Stimulated activated CD8-positive, alpha-beta memory T cell treated with anti-CD3 and anti-CD28 coated beads, Interleukin-2, amount 100 ng/mL, for 1 hour (primary cell): ENCODE measurements at regions not wholly inside any gene's neighbourhood (a gene's known extent, or its start where the extent isn't known, plus 50 kb on each side); places are given as distances from the start of the nearest gene placed in this dataset.

Experiments used
- DNase-seq, 2 donors: peaks; one replicate each; pipeline ENCODE4 v3.0.0-alpha.2; 2020; ENCODE audit warnings: low read depth in 2 of 2

DNA sequence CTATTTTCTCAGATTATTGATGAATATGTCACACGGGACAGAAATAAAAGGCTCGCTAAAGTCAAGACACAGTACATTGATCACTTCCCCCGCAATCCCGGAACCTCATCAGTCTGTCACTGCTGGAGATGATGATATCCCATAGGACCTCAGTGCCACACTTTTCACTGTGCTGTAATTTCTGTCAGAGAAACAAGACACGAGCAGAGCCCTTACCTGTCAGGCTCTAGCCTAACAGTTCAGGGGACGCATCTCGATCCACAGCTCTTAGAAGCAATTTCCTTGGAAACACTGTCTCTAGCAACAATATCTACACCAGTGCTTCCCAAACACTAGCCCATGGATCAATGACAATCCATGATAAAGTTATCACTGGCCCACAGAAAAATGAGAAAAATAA, 140.0 kb downstream of the GRIN2B start:
- no peak for DNase-seq

DNA sequence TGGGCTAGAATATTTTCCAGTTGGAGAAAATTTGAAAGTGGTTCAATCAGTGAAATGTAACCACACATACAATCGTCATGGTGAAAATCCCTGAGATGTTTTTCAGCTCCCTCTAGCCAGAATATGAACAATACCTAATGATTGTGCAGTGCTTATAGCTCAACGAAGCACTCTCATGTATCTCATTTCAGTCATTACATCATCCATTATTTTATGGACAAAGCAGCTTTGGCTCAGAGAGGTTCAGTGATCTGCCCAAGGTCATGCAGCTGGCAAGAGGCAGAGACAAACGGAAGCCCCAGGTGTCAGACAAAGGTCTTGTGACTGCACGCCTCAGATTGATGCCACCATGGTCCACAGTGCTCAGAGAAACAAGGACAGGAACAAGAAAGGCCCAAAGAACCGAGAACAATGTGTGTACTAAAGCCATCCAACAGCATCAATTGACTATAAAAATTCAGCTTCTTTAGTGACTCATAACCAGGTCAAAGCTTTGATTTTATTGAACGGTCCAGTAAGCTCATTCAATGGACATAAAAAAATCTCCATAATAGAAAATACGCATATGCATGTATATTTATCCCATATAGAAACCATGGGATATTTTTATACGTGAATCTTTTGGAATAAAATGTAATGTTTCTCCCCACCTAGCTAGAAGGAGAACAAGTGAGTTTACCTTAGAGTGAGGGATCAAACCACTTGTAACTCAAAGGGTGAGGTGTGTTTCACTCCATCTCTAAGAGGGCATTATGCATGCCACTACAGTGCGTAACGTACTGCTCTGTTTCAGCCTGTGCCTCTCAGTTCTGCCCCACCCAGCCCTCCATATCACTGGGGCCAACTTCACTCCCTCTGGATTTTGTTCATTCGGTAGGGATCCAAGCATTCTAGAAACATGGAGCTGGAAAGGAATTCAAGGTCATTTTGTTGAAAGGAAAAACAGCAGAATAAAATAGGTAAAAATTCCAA, 141.8 kb downstream of the GRIN2B start:
- DNase-seq: no peak

DNA sequence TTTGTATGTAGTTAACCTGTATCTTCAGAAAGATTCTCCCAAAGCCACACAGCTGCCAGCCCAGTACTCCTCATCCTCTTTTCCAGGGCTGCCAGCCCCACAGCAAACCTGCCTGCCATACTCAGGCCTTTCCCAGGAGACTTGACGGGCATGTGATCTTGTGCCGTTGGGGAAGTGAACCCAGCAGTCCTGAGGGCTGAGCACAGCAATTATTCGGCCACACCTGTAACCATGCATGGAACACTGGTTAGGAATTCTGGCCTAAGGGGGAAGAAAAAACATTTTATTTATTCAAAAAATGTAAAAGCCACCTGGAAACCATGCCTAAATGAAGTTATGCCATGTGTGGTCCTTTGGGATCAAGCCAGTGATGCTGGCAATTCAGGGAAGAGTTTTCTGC, 145.3 kb downstream of the GRIN2B start:
- DNase-seq: no peak

DNA sequence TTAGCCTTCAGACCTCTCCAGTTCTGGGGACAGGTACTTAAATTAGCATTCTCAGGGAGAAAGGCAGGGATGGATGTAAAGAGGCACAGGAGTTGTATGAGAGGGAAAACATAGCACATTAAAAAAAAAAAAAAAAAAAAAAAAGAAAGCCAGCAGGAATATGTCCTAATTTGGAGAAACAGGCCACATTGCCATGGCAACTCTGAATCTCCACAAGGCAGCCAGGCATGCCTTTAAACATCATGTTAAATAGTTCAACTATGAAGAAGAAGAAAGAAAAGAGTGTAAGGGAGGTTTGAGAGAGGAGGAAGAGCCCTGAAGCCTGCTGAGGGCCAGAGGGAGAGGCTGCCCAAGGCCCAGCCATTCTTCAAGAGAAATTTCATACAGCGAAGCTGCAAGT, 145.8 kb downstream of the GRIN2B start:
- DNase-seq: no peak

DNA sequence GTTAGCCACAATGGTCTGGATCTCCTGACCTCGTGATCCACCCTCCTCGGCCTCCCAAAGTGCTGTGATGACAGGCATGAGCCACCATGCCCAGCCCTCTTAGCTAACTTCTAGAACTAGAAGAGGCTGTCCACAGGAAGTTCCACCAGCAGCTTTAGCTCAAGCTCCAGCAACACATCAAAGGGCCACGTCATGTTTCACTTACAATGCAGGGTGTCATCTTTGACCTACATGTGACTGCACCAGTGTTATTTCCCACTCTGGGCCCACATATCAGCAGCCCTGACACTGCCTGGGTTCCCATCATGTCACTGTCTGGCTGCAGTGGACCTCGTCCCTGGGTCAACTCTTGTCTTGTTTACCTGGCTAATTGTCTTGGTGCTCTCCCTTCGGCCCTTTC, 147.2 kb downstream of the GRIN2B start:
- no peak for DNase-seq

DNA sequence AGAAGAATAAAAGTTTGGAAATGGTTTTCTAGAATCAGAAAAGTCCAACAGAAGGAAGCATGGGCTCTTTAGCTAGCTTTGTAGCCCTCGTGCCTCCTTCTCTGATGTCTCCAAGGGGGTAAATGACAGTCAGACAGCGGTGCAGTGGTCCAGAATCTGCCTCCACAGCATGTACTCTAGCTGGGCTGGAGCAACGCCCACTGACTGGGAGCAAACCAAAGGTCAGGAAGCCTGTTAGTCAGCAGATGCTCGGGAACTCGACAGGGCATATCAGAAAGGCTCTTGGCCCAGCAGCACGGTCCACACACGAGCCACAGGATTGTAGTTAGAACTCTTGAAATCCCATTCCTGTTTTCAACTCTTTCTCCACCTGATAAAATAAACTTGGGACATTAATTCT, 164.3 kb downstream of the GRIN2B start:
- no peak for DNase-seq

DNA sequence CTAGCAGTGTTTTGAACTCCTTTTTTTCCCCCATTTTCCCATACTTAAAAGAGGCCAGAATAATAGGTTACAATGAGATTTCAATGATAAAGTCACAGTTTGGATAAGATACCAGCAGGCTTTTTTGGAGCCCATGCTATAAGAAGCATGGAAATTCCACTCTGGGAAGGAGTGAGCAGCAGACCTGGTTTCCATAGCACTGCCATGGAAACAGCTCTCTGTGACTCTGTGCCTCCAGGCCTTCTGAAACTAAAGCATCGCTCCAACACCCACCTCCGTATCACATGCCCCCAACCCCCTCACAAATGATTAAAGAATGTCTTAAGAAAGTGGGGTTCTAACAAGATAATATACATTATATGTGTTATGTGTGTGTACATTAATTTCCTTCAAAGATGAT, 165.0 kb downstream of the GRIN2B start:
- no peak for DNase-seq

DNA sequence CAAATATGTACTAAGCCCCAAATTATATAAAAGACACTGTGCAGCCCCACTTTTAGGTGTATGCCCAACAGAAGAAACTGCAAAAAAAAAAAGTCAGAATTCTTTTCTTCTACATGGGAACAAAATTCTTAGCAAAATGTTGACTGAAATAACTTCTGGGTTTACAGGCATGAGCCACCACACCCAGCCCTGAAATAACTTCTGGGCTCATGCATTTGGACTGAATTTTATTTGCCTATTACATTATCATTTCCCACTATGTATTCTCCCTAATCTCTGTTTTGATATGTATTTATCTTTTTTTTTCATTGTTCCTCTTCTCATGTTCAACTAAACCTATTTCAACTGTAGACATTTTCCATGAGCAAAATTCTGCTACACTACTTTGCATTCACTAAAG, 169.2 kb downstream of the GRIN2B start:
- no peak for DNase-seq

DNA sequence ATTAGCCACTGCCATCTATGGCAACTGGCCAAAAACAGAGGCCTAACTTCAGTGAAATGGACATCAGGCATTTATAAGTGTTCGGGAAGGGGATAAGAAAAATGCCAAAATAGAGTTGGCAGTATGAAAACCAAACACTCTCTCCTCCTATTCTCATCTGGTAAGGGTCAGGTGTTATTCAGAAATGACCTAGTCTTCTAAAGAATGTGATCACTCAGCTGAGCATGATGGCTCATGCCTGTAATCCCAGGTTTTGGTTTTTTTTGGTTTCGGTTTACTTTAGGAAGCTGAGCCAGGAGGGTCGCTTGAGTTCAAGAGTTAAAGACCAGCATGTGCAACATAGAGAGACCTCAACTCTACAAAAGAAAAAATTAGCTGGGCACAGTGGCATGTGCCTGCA, 170.3 kb downstream of the GRIN2B start:
- DNase-seq: no peak

DNA sequence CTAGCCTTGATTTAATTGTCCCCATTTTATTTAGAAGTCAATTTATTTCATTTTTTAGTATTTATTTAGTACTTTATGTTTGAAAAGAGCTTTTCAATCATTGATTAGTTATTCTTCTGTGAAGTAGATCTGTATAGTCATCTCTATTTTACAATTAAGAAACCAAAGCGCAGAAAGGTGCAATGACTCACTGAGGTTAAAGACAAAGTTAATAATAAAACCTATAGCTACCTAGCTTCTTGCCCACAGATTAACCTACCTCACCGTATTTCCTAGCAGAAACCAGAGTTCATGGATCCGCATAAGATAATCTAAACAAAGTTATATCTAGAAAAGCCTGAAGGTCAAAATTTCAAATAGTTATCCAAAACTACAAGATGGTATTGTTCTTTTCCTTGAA, 176.4 kb downstream of the GRIN2B start:
- no peak for DNase-seq

DNA sequence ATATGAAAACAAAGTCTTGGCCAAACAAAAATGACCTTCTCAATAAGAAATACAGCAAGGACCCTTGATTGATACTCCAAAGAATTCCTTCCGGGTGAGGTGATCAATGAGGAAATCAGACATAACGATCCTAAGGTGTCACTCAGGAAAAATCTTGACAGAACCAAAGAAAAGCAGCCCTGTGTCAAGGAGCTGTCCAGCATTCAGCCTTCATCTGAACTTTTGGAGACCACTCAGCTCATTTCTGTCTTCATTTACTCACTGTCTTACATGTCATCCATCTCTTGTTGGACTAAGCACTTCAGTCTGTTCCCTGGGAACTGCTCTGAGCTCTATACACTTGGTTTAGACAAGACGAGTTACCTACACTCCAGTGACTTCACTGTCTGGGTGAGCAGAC, 179.9 kb downstream of the GRIN2B start:
- DNase-seq: no peak

DNA sequence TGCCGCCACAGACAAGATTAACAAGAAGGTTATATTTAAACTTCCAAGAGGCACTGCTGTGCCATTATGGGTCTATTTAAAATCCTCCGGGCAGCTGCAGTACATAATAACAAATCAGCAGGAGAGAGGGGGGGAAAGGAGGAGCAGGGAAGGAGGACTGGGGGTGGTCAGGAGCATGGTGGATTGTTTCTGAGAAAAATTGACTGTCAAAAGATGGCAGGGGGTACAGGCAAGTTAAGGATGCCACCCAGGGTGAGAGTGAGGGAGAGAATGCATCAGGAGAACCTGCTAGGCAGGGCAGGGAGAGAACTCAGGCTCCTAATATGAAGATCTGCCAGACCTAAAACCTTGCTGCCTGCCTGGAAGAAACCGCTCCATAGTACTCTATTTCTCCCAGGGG, 181.8 kb downstream of the GRIN2B start:
- DNase-seq: no peak

DNA sequence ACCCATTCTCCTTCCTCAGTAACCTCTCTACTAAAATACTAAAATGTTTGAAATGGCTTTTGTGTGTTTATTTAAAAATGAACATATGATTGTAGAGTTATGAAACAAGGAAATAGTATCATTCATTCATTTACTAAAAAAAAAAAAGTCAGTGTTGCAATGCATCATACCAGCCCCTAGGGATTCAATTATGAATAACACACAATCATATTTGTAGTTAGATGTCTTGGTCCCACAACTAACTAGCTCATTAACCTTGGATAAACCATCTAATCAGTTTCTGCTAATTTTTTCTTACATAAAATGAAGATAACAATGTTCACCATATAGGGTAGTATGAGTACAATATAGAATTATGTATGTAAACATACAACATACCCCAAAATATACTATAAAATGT, 183.2 kb downstream of the GRIN2B start:
- no peak for DNase-seq

DNA sequence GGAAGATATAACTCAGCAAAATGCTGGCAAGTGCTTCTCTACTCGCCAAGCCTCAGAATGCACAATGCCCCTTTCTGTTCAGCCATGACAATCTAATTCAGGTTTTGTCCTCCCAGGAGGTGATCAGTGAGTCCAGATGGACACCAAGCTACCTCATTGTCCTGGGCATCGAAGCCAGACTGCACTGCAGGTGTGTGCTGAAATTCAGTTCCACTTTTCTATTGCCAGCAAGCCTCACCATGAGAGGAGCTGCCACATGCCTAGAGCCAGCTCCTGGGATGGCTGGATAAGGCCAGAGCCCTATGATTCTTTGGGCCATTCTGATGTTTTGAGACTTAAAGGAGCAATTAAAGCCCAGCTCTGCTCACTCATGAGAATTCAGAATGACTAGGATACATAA, 186.7 kb downstream of the GRIN2B start:
- no peak for DNase-seq

DNA sequence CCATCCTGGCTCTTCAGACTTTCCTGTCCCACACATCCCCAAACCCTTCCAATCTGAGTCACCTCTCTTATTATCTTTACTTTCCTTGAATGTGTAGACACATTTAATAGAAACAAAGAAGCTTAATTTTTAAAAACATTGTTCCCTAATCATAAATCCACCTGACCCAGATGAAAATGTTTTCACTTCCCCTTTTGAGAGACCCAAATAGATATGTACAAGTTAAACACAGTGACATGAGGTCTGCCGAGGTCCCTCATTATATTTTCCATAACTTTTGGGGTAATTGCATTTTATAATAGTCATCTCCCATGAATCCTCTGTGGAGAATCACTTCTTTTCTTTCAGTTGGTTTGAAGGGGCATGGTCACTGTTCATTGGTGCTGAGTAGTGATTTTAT, 191.1 kb downstream of the GRIN2B start:
- DNase-seq: no peak

DNA sequence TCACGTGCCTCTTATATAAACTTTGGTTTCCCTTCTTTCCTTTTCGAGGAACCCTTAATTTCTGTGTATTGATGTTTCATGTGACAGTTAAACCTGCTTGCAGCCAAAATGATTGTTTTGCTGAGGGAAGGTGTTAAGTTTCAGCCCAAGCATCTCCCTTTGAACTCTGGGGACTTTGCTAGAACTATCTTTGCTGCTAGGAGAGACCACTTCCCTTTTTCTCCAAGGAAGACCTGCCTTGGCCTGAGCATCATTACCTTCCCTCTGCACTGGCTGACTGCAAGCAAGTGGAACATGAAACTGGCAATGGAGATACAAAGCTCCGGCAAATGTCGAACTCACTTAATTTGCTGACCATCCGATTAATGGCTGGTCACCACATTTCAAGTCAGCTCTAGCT, 192.8 kb downstream of the GRIN2B start:
- no peak for DNase-seq

DNA sequence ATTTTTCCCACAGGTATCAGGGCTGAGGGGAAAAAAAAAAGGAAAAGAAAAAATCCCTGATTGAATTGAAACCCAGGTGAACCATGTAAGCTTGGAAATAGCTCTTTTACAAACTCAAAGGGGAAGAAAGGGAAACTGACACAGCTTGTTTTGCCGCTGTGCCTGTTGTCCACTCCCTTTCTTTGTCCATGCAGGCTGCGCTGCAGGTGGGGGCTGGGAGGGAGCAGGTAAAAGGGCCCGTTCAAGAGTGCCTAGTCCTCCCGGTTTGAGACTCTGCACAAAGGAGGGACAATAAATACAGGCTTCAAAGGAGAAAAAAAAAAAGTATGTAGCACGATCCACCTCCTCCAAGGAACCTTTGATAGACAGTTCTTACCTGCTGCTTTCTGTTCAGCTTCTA, 194.8 kb downstream of the GRIN2B start:
- DNase-seq: no peak

DNA sequence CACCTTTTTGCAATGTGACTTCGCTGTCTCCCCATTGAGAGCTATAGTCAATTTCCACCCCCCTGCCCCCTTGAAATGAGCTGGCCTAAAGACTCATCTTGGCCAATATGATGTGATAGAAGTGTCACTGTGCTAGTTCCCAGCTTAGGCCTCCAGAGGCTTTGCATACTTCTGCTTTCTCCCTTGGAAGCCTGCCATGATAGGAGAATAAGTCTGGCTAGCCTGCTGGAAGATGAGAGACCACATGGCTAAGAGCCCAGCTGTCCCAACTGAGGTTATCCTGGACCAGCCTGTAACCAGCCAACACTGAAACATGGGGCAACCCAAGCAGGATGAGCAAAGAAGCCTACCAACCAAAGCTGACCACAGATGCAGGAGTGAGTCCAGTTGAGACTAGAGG, 196.9 kb downstream of the GRIN2B start:
- DNase-seq: no peak

DNA sequence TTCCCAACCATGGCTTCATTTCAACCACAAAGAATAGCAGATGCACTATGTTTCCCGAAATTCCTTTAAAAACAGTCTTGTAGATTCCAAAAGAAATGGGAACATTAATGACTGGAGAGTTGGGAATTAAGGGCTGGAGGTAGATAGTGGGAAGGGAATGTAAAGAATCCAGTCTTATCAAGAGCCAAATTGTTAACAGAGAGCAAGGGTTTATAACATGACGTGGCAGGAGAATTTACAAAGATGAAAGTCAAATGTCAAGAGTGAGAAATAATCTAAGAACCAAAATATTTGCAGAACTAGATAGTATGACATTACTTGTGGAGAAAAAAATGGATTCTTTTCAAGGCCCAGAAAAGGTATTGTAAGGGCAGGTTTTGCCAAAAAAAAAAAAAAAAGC, 200.9 kb downstream of the GRIN2B start:
- DNase-seq: no peak

DNA sequence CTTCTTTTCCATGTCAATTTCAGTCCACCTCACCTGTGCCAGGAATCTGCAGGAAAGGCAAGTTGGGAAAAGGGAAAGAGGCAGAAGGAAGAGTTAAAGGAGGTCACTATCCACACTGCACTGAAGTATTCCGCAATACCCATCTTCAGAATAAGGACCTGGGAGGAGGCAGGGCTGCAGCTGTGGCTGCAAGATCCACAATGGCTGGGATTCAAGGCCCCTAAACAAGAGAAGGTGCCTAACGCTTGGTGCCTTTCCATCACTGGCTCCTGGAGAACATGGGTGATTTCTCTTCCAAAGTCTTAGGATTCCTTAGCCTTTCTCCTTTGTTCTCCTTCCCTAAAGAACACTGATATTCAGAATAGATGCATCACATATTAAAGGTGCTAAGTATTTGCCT, 204.0 kb downstream of the GRIN2B start:
- DNase-seq: no peak

DNA sequence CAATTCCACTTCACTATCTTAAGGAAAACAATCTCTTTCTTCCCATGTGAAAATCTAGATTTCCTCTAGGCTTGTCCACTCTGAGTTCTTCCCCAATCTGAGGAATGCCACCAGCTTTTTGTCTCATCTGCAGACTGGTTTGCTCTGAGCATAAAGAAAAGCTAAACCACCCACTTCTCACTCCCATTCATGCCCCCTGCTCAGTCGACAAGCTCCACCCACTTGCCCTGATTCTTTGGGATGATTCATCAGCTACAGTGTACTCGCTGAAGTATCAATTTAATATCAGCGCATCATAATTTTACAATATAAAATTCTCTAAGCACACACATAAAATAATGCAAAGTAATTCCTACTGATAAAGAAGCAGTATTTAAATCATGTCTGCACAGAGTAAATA, 209.1 kb downstream of the GRIN2B start:
- no peak for DNase-seq

DNA sequence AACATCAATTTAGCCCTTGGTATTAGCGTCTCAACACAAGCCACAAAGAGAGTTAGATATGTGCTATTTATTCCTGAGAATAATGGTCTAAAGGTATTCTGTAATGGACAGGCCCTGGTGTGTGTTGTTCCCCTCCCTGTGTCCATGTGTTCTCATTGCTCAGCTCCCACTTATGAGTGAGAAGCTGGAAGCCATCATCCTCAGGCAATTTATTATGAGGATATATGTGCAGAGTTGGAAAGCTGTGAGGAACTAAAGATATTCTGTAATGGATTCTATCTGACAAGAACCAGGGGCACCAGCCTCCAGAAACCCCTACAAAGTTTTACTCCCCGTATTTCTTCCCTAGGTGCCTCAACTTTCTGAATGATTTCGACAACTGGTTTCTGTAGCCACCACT, 210.8 kb downstream of the GRIN2B start:
- no peak for DNase-seq

DNA sequence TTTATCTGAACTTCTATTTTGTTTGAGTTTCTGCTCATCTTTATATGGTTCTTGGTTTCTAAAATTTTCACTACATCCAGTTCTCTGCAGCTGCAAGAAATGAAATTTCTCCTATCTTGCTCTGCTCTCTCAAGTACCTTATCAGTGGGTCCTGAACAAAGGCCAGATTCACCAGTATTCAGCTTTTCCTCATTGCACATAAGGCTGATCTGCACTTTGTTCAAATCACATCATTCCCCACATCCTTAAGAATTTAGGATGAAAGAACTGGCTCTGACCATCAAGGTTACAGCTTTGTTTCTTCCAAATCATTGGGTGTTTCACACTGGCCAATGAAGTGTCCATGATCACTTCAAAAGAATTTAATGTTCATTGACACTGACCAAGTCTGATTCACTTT, 211.4 kb downstream of the GRIN2B start:
- no peak for DNase-seq

DNA sequence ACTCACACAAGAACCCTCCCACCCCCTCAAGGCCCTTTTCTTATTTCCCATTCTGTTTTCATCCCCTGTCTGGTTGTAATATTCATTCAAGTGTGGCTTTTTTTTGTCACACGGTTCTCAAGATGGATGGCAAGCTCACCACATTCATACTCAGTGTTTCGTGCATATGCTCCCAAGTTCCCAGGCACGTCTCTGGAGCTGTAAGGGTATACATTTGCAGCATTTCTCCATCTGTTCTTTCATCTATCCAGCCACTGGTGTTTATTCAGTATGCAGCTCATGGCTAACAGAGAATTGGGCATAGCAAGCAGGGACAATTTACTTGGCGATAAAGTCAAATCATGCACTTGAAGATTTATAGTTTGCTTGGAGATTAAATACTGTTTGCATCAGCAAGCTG, 212.1 kb downstream of the GRIN2B start:
- no peak for DNase-seq
